GM19043 (cell line): ENCODE measurements at regions not wholly inside any gene's neighbourhood (a gene's known extent, or its start where the extent isn't known, plus 50 kb on each side); places are given as distances from the start of the nearest gene placed in this dataset.

Experiments
- ATAC-seq: cut with Tn5 transposase; IDR thresholded peaks from one replicate; pipeline ENCODE4 v1.9.1; 2021; ENCODE audit warnings: low read depth; ENCODE audit not compliant: unreplicated experiment

DNA sequence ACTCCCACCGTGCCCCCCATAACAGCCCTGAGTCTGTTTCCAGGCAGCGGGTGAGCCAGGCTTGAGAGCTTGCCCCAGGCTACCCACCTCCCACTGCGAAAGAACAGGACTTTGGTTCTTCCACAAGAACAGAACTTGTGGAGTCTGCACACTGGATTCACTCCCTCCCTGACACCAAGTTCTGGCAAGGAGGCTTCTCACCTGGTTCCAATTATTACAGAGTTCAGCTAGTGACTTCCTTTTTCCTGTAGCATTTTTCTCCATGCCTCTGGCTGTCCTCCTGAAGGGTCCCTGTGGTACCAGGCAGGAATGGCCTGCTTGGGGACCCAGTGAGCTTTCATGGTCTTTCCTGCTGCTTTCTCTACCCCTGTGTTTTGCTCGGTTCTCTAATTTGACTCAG, 208.6 kb upstream of the SFRP2 start:
- no peak for ATAC-seq

DNA sequence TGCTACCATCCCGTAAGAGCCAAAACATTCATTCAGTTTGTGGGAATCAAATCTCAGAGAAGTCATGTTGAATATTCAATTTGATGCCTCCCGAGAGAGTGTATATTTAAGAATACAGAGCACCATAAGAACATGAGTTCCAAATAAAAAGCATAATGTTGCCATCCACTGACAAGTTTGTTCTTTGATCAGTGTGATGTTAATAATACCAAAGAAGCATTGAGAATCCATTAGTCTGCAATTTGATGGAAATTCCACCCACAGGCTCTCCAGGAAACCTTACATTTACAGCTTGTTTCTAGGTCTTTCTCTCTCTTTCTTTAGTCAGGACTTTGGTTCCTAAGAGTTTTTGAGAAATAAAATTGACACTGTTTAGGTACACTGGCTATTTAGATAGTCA, 200.6 kb upstream of the SFRP2 start:
- ATAC-seq, result no peak

DNA sequence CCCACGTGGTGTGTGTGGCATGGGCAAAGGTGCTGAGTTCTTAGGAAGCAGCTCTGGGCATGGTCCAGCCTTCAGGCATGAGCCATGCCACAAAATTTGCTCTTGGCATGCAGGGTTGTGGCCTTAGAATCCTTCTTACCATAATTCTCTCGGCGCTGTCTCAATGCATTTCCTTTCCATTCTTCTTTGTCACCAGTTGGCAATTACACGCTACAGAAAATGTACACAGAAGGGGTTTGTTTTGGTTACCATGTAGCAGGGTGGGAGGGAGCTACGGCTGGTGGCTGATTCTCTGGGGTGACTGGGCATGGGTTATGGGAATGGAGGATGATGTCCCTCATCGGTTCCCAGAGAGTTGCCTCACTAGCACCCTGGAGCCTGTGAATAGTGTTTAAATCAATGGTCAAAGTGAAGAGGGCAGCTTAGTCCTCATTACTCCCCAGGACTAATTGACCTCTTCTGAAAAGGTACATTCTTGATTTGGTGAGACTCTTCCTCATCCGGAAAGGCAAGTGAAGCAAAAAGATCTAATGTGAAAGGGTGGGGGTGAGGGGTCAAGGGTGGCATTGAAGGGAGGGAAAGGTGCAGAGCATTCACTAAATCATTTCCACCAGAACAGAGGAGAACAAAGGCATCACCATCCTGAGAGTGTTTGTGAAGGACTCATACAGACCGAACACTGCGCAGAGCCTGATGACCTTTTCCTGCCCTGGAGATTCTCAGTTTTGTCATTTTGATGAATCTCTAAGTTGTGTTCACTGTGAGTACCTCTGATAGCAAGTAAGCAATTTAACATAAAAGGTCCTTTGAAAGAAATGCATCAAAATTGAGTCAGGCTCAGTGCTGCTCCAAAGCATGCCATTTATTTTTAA, 199.8 kb upstream of the SFRP2 start:
- no peak for ATAC-seq

DNA sequence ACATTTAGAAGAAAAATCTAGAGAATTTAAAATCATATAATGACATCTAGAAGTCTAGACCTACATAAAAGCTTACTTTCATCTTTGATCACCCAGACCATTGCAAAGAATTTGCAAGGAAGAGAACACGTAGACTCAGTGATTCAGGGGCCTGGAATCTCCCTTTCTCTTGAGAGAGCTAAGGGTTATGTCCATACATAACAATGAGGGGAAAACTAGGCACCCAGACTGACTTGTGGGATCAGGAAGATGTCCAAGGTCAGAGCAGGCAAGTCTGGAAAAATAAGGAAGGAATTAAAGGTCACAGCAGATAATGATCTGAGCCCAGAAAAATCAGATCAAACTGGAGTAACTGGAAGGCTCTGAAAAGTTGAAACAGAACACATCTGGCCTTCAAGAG, 198.4 kb upstream of the SFRP2 start:
- ATAC-seq, result no peak

DNA sequence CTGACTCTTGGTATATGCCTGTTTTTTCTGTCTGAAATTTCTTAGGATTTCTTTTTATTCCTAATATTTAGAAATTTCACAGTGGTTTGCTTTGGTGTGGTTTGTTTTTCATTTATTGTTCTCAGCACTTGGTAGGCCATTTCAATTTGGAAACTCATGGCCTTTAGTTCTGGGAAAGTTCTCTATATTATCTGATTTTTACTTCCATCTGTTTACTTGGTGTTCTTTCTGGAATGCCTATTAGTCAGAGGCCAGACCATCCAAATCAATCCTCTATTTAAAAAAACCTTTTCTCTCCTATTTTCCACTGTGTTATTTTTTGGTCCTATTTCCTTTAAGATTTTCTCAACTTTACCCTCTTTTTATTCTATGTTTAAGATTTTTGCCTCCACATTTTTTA, 188.1 kb upstream of the SFRP2 start:
- no peak for ATAC-seq

DNA sequence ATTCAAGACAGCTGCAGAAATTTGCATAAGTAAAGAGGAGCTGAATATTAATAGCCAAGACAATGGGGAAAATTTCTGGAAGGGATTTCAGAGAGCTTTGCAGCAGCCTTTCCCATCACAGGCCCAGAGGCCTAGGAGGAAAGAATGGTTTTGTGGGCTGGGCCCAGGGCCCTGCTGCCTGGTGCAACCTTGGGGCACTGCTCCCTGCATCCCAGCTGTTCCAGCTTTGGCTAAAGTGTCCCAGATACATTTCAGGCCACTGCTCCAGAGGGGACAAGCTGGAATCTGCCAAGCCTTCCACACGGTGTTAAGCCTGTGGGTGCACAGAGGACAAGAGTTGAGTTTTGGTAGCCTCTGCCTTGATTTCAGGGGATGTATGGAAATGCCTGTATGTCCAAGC, 185.6 kb upstream of the SFRP2 start:
- ATAC-seq, result no peak

DNA sequence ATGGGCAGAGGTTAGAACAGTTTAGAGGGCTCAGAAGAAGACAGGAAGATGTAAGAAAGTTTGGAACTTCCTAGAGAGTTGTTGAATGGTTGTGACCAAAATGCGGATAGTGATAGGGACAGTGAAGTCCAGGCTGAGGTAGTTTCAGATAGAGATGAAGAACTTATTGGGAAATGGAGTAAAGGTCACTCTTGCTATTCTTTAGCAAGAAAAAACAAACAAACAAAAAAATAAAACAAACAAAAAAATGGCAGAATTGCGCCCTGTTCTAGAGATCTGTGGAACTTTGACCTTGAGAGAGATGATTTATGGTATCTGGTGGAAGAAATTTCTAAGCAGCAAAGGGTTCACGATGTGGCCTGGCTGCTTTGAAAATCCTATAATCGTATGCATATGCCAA, 185.1 kb upstream of the SFRP2 start:
- ATAC-seq, result no peak

DNA sequence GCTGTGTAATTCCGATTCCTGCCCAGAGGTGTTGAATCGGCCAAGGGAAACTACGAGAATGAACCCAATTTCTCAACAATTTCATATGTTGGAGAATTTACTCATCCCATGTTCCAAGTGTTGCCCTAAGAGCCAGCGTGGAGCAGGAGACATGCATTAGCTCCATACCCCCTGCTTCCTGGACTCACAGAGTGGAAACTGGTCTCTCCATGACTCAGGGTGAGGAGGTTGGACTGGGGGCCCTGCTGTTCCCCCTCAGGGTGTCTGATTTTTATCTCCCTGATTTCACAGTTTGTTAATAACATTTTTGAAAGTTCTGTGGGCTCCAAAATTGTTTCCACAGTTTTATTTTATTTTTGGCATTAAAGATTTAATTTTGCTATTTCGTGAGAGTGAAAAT, 183.0 kb upstream of the SFRP2 start:
- ATAC-seq, result no peak

DNA sequence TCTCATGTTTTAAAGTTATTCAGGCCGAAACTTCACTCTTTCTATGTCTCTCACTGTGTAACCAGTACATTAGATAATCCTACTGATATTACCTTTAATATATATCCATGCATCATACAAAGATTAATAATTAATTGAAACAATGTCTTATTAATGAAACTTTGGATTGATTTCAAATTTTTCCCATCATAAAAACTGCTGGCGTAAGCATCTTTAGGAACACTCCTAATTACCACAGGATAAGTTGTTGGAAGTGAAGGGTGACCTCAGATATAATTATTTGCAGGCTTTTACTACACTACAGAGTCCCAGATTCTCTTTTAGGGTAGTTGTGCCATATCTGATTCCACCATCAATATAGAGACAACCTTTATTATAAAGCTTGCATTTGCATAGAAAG, 181.3 kb upstream of the SFRP2 start:
- ATAC-seq, result no peak

DNA sequence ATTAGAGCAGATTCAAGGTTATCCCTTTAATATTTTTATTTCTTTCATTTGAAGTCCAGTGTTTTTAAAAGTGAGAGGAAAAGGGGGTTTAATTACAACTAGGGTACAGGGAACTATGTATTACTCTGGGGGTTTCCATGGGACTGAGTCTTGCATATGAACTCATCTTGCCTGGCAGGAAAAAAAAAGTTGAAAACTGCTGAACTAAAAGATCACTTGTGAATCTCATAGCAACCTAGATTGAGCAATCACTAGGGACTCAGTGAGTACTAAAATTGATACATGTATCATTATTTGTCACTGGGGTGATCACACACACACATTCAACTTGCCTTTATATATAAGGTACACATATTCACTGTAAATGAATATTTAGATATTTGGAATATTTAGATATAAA, 180.7 kb upstream of the SFRP2 start:
- ATAC-seq, result no peak

DNA sequence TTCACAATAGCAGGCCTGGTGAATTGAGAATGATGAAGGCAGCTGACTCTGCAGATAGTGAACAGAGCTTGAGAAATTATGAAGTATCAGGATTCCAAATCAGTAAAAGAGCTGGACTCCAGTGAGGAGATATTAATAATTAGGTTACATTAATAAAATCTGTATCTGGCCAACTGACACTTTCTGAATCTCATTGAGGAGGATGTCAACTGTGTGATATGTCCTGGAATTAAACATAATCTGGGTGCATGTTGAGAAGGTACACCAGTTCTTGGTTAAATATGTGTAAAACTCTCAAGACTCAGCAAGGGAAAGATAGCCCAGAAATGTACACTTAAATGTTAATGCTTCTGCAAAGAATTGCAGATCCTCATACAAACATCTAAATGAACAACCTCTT, 177.8 kb upstream of the SFRP2 start:
- no peak for ATAC-seq

DNA sequence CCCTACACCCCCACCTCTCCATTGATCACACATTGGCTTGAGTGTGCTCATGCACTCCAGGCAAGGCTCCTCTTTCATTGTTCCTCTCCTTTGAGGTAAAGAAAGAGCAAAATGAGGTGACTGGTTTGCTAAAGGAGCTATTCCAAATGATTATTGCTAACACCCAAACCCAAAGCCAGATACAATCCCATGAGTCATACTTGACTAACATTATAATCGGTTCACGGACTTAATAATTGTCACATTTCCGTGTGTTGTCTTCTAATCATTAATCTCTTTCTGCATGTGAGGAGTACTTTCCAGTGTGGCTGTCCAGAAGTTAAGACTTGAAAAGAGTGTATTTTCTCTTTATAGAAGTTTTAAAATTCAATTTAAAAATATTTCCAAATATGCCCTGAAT, 174.3 kb upstream of the SFRP2 start:
- ATAC-seq, result no peak

DNA sequence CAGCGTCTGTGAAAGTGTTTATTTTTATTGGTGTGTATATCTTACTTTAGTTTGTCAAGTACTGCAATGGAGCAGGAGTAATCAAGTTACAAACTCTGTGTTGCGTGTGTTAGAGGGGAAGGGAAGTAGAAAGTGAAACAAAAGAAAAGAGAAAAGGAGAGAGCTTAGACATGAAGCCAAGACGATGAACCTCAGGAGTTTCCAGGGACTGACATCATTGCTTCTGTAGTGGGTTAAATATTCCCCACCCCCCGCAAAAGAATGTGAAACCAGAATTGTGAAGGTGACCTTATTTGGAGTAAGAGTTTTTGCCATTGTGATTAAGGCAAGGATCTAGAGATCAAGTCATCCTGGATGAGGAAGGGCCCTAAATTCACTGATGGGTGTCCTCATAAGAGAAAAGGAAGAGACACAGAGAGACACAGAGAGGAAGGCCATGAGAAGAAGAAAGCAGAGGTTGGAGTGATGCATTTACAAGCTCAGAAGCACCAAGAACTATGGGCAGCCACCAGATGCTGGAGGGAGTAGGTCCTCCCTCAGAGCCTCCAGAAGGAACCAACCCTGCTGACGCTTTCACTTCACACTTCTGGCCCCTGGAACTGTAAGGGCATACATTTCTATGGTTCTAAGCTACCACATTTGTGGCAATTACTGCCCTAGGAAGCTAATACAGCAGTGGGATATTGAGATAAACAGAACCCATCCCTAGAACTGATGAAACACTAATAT, 173.6 kb upstream of the SFRP2 start:
- ATAC-seq, result no peak

DNA sequence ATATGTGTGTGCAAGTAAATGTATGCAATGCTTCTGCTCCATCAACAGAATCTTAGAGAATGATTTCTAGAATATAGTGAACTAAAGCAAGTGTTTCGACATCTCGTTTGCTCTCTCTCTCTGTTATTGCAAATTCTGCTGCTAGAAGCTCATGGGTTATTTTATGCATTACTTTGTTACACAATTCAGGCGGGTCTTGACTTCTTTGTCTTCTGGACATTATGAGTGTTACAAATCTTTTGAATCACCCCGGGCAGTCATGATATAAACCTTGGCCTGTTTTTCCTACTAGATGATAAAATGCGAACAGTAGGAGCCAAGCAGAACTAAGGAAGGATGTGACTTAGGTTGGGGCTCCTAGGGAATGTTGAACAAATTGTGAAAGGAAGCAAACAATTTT, 166.4 kb upstream of the SFRP2 start:
- no peak for ATAC-seq

DNA sequence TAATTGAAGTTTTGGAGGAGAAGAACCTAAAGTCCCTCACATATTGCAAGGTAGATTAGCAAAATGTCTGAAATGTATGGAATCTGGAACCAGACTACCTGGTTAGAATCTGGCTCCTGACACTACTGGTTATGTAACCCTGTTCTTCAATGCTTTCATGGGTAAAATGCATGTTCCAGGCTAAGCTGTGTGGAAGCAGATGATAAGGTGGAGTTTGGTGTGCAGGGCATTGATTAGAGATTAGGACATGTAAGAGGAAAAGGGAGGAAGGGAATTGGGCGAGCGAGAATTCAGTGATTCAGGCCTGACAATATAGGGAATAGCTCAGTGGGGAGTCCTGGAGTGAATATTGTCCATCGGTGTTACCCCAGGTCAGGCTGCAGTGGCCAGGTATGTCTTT, 165.8 kb upstream of the SFRP2 start:
- ATAC-seq, result no peak

DNA sequence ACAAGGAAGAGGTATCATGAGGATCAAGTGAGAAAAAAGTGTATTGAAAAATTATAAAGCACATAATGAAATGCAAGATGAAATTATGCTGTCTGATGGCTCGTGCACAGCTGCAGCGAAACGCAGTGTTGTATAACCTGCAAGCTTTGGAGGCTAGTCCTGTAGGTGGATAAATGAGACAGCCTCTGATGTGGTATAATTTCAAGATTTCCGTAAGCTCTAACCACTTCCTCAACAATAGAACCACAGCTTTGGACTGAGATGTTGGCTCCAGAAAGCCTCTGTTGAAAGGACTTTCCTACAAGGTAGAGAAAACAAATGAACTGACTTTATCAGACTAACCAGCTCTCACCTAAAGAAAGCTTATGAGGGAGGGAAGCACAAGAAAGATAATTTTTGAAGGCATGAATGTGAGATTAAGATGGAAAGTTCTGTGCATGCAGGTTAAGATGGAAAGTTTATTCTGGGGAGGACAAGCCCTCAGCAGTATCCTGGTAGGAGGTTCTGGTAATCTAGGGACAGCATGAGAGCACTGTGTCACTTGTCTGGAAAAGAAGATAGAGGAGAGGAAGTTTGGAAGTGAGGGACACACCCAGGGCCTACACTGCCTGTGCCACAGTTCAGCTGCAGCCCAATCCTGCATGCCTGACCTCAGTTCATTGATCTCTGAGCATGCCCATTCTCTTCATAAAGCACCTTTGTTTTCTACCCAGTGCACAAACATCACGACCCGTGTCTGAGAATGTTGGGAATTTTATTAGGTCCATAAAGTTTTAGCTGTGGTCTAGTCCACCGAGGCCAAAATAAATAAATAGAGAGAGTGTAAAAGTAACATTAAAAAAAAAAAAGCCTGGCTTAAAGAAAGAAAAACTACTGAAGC, 161.5 kb upstream of the SFRP2 start:
- no peak for ATAC-seq

DNA sequence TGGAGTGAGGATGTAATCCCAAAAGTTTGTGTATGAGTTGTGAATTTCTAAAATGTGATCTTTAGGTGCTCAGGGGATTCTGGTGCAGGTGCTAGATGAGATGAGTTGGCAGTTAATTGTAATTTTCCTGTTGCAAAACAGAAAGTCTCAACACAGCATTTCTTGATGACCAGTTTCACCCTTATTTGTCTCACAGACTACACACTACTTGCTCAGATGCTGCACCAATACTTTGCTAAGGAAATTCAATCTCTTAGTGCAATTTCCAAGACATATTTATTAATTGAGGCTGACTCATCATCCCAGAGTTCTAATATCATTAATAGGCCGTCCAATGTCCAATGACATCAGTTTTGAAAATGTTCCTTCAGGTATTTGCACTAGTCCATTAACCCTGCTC, 159.2 kb upstream of the SFRP2 start:
- ATAC-seq, result no peak

DNA sequence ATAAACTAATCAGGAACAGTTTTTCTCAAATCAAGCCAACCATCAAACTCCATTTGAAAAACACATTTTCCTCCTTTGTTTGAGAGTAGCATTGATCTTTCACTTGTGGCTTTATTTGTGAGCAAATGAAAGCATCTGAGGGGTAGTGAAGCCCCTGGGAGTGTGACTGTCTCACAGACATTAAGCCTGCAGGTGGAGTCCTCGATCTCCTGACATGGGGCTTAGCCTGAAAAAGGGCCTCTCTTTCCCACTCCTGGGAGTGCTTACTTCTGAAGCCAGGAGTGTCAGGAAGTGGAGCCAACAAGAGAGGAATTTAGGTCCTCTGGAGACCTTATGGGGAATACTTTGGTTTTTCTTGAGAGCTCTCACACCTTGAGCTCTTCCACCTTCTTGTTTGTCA, 158.2 kb upstream of the SFRP2 start:
- ATAC-seq, result no peak

DNA sequence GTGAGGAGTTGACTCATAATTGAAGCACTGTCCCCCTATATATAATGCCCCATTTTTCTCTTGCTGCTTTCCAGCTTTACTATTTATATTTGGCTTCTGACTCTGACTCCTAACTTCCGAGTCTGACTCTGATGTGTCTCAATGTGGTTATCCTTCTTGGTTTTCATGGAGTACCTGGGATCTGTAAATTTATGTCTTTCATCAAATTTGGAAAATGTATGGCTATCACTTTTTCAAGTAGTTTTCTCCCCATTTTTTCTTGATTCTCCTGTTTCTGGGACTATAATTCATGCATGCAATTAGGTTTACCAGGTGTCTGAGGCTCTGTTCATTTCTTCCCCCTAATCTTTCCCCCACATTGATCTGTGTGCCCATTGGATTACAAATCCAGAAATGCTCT, 156.8 kb upstream of the SFRP2 start:
- ATAC-seq, result no peak

DNA sequence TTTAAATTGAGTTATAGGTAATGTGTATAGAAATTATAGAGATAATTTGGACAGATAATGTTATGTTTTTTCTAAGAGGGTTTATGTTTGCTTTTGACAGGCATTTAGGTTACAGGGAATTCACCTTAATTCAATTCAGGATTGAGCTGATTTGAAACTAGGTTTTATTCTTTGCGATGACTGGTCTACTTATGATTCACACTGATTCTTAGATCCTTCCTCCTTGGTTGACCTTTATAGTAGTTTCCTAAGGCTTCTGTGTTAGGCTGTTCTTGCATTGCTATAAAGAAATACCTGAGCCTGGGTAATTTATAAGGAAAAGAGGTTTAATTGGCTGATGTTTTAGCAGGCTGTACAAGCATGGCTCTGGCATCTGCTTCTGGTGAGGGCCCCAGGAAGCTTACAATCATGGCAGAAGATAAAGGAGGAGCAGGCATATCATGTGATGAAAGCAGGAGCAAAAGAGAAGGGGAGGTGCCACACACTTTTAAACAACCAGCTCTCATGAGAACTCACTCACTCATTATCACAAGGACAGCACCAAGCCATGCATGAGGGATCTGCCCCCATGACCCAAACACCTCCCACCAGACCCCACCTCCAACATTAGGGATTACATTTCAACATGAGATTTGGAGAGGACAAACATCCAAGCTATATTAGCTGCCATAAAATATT, 155.0 kb upstream of the SFRP2 start:
- no peak for ATAC-seq

DNA sequence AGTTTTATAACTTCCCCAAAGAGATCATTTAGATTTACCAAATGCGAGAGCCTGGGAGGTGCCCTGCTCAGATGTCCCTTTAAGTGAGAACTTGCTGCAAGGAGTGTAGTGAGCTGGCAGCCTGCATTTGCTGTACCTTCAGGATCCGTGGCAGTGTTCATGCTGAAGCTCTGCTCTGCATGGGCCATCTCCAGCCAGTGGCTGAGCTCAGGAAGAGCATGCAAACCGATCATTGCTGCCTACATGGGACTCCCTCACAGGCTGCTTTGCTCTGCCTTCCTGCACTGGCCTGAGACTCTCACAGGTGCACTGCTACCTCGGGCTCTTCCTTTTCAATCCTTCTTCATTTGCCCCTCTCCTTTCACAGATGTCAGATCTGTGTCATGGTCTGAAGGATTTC, 152.0 kb upstream of the SFRP2 start:
- no peak for ATAC-seq
